Activated T-cell treated with anti-CD3 and anti-CD28 coated beads for 4 hours (primary cell): ENCODE measurements at regions not wholly inside any gene's neighbourhood (a gene's known extent, or its start where the extent isn't known, plus 50 kb on each side); places are given as distances from the start of the nearest gene placed in this dataset.
"Not testable (repeated sequence)": the region's sequence is repeated elsewhere in the genome, so short reads cannot be mapped to it uniquely, and the experiment has no call there.

Experiments
- DNase-seq: peaks from one replicate; pipeline ENCODE4 v3.0.0-alpha.2; 2020

- no peak for DNase-seq
Observed at GRCh38 chr19:28169168-28169887, 1043.6 kb downstream of the UQCRFS1 start.

GRCh38 chr19:28168557-28168956, 1044.4 kb downstream of the UQCRFS1 start:
- DNase-seq = no peak

GRCh38 chr19:28166025-28166424, 1046.9 kb downstream of the UQCRFS1 start:
- no peak for DNase-seq

GRCh38 chr19:28164214-28164613, 1048.7 kb downstream of the UQCRFS1 start:
- no peak for DNase-seq

- no peak for DNase-seq
Observed at GRCh38 chr19:28159065-28159464, 1053.9 kb downstream of the UQCRFS1 start.

GRCh38 chr19:28155265-28155664, 1057.7 kb downstream of the UQCRFS1 start:
- DNase-seq = no peak

GRCh38 chr19:28154077-28154476, 1058.9 kb downstream of the UQCRFS1 start:
- no peak for DNase-seq

- DNase-seq = no peak
Observed at GRCh38 chr19:28153123-28153522, 1059.8 kb downstream of the UQCRFS1 start.

- no peak for DNase-seq
Observed at GRCh38 chr19:28152195-28152594, 1060.8 kb downstream of the UQCRFS1 start.

- DNase-seq = no peak
Observed at GRCh38 chr19:28150129-28150528, 1062.8 kb downstream of the UQCRFS1 start.

GRCh38 chr19:28148554-28148953, 1064.4 kb downstream of the UQCRFS1 start:
- no peak for DNase-seq

- DNase-seq = no peak
Observed at GRCh38 chr19:28142258-28142657, 1070.7 kb downstream of the UQCRFS1 start.

GRCh38 chr19:28140201-28140600, 1072.8 kb downstream of the UQCRFS1 start:
- DNase-seq = no peak

GRCh38 chr19:28137772-28138171, 1075.2 kb downstream of the UQCRFS1 start:
- no peak for DNase-seq

GRCh38 chr19:28136796-28137195, 1076.2 kb downstream of the UQCRFS1 start:
- no peak for DNase-seq

- DNase-seq = no peak
Observed at GRCh38 chr19:28135825-28136224, 1077.1 kb downstream of the UQCRFS1 start.

GRCh38 chr19:28134311-28134710, 1078.6 kb downstream of the UQCRFS1 start:
- no peak for DNase-seq

- DNase-seq = not testable (repeated sequence)
Observed at GRCh38 chr19:28130881-28131280, 1082.1 kb downstream of the UQCRFS1 start.

- DNase-seq = no peak
Observed at GRCh38 chr19:28130066-28130511, 1082.9 kb downstream of the UQCRFS1 start.

- no peak for DNase-seq
Observed at GRCh38 chr19:28128341-28128740, 1084.6 kb downstream of the UQCRFS1 start.

- no peak for DNase-seq
Observed at GRCh38 chr19:28126135-28126898, 1086.6 kb downstream of the UQCRFS1 start.

- no peak for DNase-seq
Observed at GRCh38 chr19:28122734-28123133, 1090.2 kb downstream of the UQCRFS1 start.

GRCh38 chr19:28118235-28118634, 1094.7 kb downstream of the UQCRFS1 start:
- no peak for DNase-seq

GRCh38 chr19:28117143-28117542, 1095.8 kb downstream of the UQCRFS1 start:
- no peak for DNase-seq
